Activated CD4-positive, alpha-beta T cell treated with anti-CD3 and anti-CD28 coated beads, Interleukin-2, amount 10 ng/mL, durations not matched to agents 7 days and 5 days (primary cell): ENCODE measurements at regions not wholly inside any gene's neighbourhood (a gene's known extent, or its start where the extent isn't known, plus 50 kb on each side); places are given as distances from the start of the nearest gene placed in this dataset.

Source experiments
- CTCF ChIA-PET: fragments of 350-600 bp; sonication (Branson Sonifier 250); formaldehyde crosslinking; loops from one replicate; lab custom pipeline; 2021; ENCODE audit warnings: antibody characterized with exemption; lab: Charles Lee
- POLR2A ChIA-PET: fragments of 350-600 bp; sonication (Branson Sonifier 250); formaldehyde crosslinking; loops from one replicate; lab custom pipeline; 2021; ENCODE audit warnings: antibody characterized with exemption; lab: Charles Lee
- DNase-seq: peaks from one replicate; pipeline ENCODE4 v3.0.0-alpha.2; 2020
- H3K27ac Mint-ChIP-seq: one replicate; pipeline ENCODE4 v1.8.0; 2021; ENCODE audit warnings: mild to moderate bottlenecking, moderate library complexity, mixed read lengths
- H3K27me3 Mint-ChIP-seq: one replicate; pipeline ENCODE4 v1.8.0; 2021; ENCODE audit warnings: mixed read lengths
- H3K36me3 Mint-ChIP-seq: one replicate; pipeline ENCODE4 v1.8.0; 2021; ENCODE audit warnings: low read depth, mixed read lengths
- H3K4me1 Mint-ChIP-seq: one replicate; pipeline ENCODE4 v1.8.0; 2021; ENCODE audit warnings: mixed read lengths
- H3K4me3 Mint-ChIP-seq: one replicate; pipeline ENCODE4 v1.8.0; 2021; ENCODE audit warnings: mild to moderate bottlenecking, moderate library complexity, mixed read lengths
- H3K9me3 Mint-ChIP-seq: one replicate; pipeline ENCODE4 v1.8.0; 2021; ENCODE audit warnings: mixed read lengths

- no peaks in the 10 kb centered on the region for H3K36me3 Mint-ChIP-seq
- no peak for DNase-seq
- CTCF ChIA-PET, result no interaction called here
- no peak overlapping the region for H3K4me3 Mint-ChIP-seq
- POLR2A ChIA-PET, result no interaction called here
- H3K4me1 Mint-ChIP-seq, result no peaks in the 10 kb centered on the region
- no peaks in the 10 kb centered on the region for H3K9me3 Mint-ChIP-seq
- H3K27ac Mint-ChIP-seq, result no peak overlapping the region
- H3K27me3 Mint-ChIP-seq, result no peaks in the 10 kb centered on the region
Measured at GRCh38 chr6:11633741-11634509, 96.4 kb downstream of the TMEM170B start.

GRCh38 chr6:11634948-11635347, 97.4 kb downstream of the TMEM170B start:
- CTCF ChIA-PET, result no interaction called here
- Mint-ChIP-seq H3K9me3 (no peaks in the 10 kb centered on the region), H3K4me3 (no peak overlapping the region), H3K36me3 (no peaks in the 10 kb centered on the region), H3K27me3 (no peaks in the 10 kb centered on the region), H3K27ac (no peak overlapping the region), H3K4me1 (no peaks in the 10 kb centered on the region)
- POLR2A ChIA-PET, result no interaction called here
- DNase-seq, result no peak

GRCh38 chr6:11636121-11636520, 98.6 kb downstream of the TMEM170B start:
- no peak overlapping the region for H3K4me3 Mint-ChIP-seq
- POLR2A ChIA-PET, result no interaction called here

GRCh38 chr6:11637266-11637665, 99.7 kb downstream of the TMEM170B start:
- DNase-seq, result no peak
- no peaks in the 10 kb centered on the region for H3K9me3 Mint-ChIP-seq
- no peaks in the 10 kb centered on the region for H3K4me1 Mint-ChIP-seq
- H3K36me3 Mint-ChIP-seq, result no peaks in the 10 kb centered on the region
- H3K27ac Mint-ChIP-seq, result no peak overlapping the region
- H3K4me3 Mint-ChIP-seq, result no peak overlapping the region
- H3K27me3 Mint-ChIP-seq, result no peaks in the 10 kb centered on the region
- ChIA-PET CTCF (no interaction called here), POLR2A (no interaction called here)

More at GRCh38 chr6:11636121-11636520, 98.6 kb downstream of the TMEM170B start:
- H3K27me3 Mint-ChIP-seq, result no peaks in the 10 kb centered on the region
- H3K9me3 Mint-ChIP-seq, result no peaks in the 10 kb centered on the region
- no peak overlapping the region for H3K27ac Mint-ChIP-seq
- no peaks in the 10 kb centered on the region for H3K36me3 Mint-ChIP-seq
- no peak for DNase-seq
- H3K4me1 Mint-ChIP-seq, result no peaks in the 10 kb centered on the region
- CTCF ChIA-PET, result no interaction called here

GRCh38 chr6:11639376-11640235, 102.1 kb downstream of the TMEM170B start:
- no peaks in the 10 kb centered on the region for H3K9me3 Mint-ChIP-seq
- H3K36me3 Mint-ChIP-seq, result no peaks in the 10 kb centered on the region
- no peak overlapping the region for H3K27ac Mint-ChIP-seq
- no peak for DNase-seq
- H3K27me3 Mint-ChIP-seq, result no peaks in the 10 kb centered on the region
- ChIA-PET POLR2A (no interaction called here), CTCF (interaction anchor here (0.6 kb wide), 1 partner anchor 103 kb away, joined by 4 read pairs; no protein-coding TSS in a partner anchor)
- H3K4me3 Mint-ChIP-seq, result no peak overlapping the region
- no peaks in the 10 kb centered on the region for H3K4me1 Mint-ChIP-seq

GRCh38 chr6:11640486-11640885, 102.9 kb downstream of the TMEM170B start:
- H3K4me3 Mint-ChIP-seq, result no peak overlapping the region
- POLR2A ChIA-PET, result no interaction called here
- no peak for DNase-seq
- H3K9me3 Mint-ChIP-seq, result no peaks in the 10 kb centered on the region
- CTCF ChIA-PET, result no interaction called here
- H3K4me1 Mint-ChIP-seq, result no peaks in the 10 kb centered on the region
- H3K27me3 Mint-ChIP-seq, result no peaks in the 10 kb centered on the region
- no peak overlapping the region for H3K27ac Mint-ChIP-seq
- H3K36me3 Mint-ChIP-seq, result no peaks in the 10 kb centered on the region

GRCh38 chr6:11644071-11644470, 106.5 kb downstream of the TMEM170B start:
- Mint-ChIP-seq H3K27ac (no peak overlapping the region), H3K27me3 (no peaks in the 10 kb centered on the region), H3K4me1 (no peaks in the 10 kb centered on the region), H3K4me3 (no peak overlapping the region), H3K9me3 (no peaks in the 10 kb centered on the region), H3K36me3 (no peaks in the 10 kb centered on the region)
- ChIA-PET POLR2A (no interaction called here), CTCF (no interaction called here)
- no peak for DNase-seq

GRCh38 chr6:11644601-11645000, 107.1 kb downstream of the TMEM170B start:
- no peaks in the 10 kb centered on the region for H3K36me3 Mint-ChIP-seq
- no peak for DNase-seq
- ChIA-PET POLR2A (no interaction called here), CTCF (no interaction called here)
- H3K4me1 Mint-ChIP-seq, result no peaks in the 10 kb centered on the region
- H3K27ac Mint-ChIP-seq, result no peak overlapping the region
- H3K9me3 Mint-ChIP-seq, result no peaks in the 10 kb centered on the region
- H3K4me3 Mint-ChIP-seq, result no peak overlapping the region
- no peaks in the 10 kb centered on the region for H3K27me3 Mint-ChIP-seq

GRCh38 chr6:11645016-11645415, 107.5 kb downstream of the TMEM170B start:
- Mint-ChIP-seq H3K4me3 (no peak overlapping the region), H3K27me3 (no peaks in the 10 kb centered on the region), H3K4me1 (no peaks in the 10 kb centered on the region), H3K36me3 (no peaks in the 10 kb centered on the region), H3K9me3 (no peaks in the 10 kb centered on the region), H3K27ac (no peak overlapping the region)
- POLR2A ChIA-PET, result no interaction called here
- no peak for DNase-seq
- CTCF ChIA-PET, result no interaction called here

GRCh38 chr6:11648436-11648775, 110.9 kb downstream of the TMEM170B start:
- Mint-ChIP-seq H3K36me3 (no peaks in the 10 kb centered on the region), H3K4me3 (no peak overlapping the region), H3K27me3 (no peaks in the 10 kb centered on the region), H3K4me1 (peaks cover 7% of the 10 kb centered on the region), H3K9me3 (no peaks in the 10 kb centered on the region), H3K27ac (no peak overlapping the region)
- DNase-seq, result no peak
- ChIA-PET CTCF (interaction anchor here (0.6 kb wide), 1 partner anchor 23 kb away, joined by 5 read pairs; no protein-coding TSS in a partner anchor), POLR2A (no interaction called here)

GRCh38 chr6:11648889-11649288, 111.3 kb downstream of the TMEM170B start:
- Mint-ChIP-seq H3K4me1 (peaks cover 11% of the 10 kb centered on the region), H3K4me3 (no peak overlapping the region), H3K27ac (no peak overlapping the region), H3K9me3 (no peaks in the 10 kb centered on the region), H3K27me3 (no peaks in the 10 kb centered on the region), H3K36me3 (no peaks in the 10 kb centered on the region)
- POLR2A ChIA-PET, result no interaction called here
- DNase-seq, result no peak
- CTCF ChIA-PET, result interaction anchor here (0.6 kb wide), 1 partner anchor 23 kb away, joined by 5 read pairs; no protein-coding TSS in a partner anchor

GRCh38 chr6:11650025-11650696, 112.6 kb downstream of the TMEM170B start:
- CTCF ChIA-PET, result interaction anchor here (0.6 kb wide), 1 partner anchor 646 kb away, joined by 3 read pairs; no protein-coding TSS in a partner anchor
- Mint-ChIP-seq H3K27ac (no peak overlapping the region), H3K36me3 (no peaks in the 10 kb centered on the region), H3K27me3 (no peaks in the 10 kb centered on the region), H3K4me3 (no peak overlapping the region), H3K9me3 (no peaks in the 10 kb centered on the region), H3K4me1 (peaks cover 11% of the 10 kb centered on the region)
- DNase-seq, result no peak
- POLR2A ChIA-PET, result no interaction called here

- DNase-seq, result no peak
- Mint-ChIP-seq H3K4me1 (peaks cover 14% of the 10 kb centered on the region), H3K9me3 (no peaks in the 10 kb centered on the region), H3K27me3 (no peaks in the 10 kb centered on the region), H3K36me3 (no peaks in the 10 kb centered on the region), H3K27ac (no peak overlapping the region), H3K4me3 (no peak overlapping the region)
- ChIA-PET CTCF (no interaction called here), POLR2A (no interaction called here)
Measured at GRCh38 chr6:11650711-11651110, 113.2 kb downstream of the TMEM170B start.
